GM23338 (cell line): ENCODE measurements at regions not wholly inside any gene's neighbourhood (a gene's known extent, or its start where the extent isn't known, plus 50 kb on each side); places are given as distances from the start of the nearest gene placed in this dataset.

ENCODE experiments used
- ATAC-seq: fragments of 200-7000 bp; cut with Tn5 transposase; 3 replicates; pipeline ENCODE4 v1.9.1; 2020
- DNase-seq: peaks from one replicate; pipeline ENCODE4 v3.0.0-alpha.2; 2015; ENCODE audit warnings: low spot score
- H2AFZ ChIP-seq: fragments of 200-600 bp; sonication (generic); 2 replicates; pipeline ENCODE4 v1.8.0; 2016; ENCODE audit warnings: antibody characterized with exemption, mild to moderate bottlenecking, moderate library complexity
- H3F3A ChIP-seq: fragments of 200-600 bp; sonication (generic); replicated peaks from 2 replicates; pipeline ENCODE4 v1.8.0; 2017; ENCODE audit warnings: antibody characterized with exemption, mixed run types, low read depth
- H3K27ac ChIP-seq: fragments of 200-600 bp; sonication (generic); 2 replicates; pipeline ENCODE4 v1.6.1; 2016; ENCODE audit warnings: low read depth
- H3K27me3 ChIP-seq: fragments of 200-600 bp; sonication (generic); 2 replicates; pipeline ENCODE4 v1.8.0; 2016; ENCODE audit warnings: mild to moderate bottlenecking, mixed run types, moderate library complexity; ENCODE audit not compliant: insufficient read depth
- H3K36me3 ChIP-seq: fragments of 200-600 bp; sonication (generic); 2 replicates; pipeline ENCODE4 v1.8.0; 2016; ENCODE audit warnings: mild to moderate bottlenecking; ENCODE audit not compliant: insufficient read depth
- H3K4me1 ChIP-seq: fragments of 200-600 bp; sonication (generic); 2 replicates; pipeline ENCODE4 v1.8.0; 2016; ENCODE audit warnings: mild to moderate bottlenecking, moderate library complexity; ENCODE audit not compliant: insufficient read depth
- H3K4me2 ChIP-seq: fragments of 200-600 bp; sonication (generic); 2 replicates; pipeline ENCODE4 v1.7.1; 2017; ENCODE audit warnings: mixed run types
- H3K4me3 ChIP-seq: fragments of 200-600 bp; sonication (generic); 2 replicates; pipeline ENCODE4 v1.6.1; 2016; ENCODE audit warnings: mixed run types
- H3K79me2 ChIP-seq: fragments of 200-600 bp; sonication (generic); replicated peaks from 2 replicates; pipeline ENCODE4 v1.8.0; 2017; ENCODE audit warnings: mild to moderate bottlenecking; ENCODE audit not compliant: insufficient read depth
- H3K9me2 ChIP-seq: fragments of 200-600 bp; sonication (generic); 2 replicates; pipeline ENCODE4 v1.8.0; 2017; ENCODE audit not compliant: insufficient read depth
- H4K20me1 ChIP-seq: fragments of 200-600 bp; sonication (generic); replicated peaks from 2 replicates; pipeline ENCODE4 v1.8.0; 2017; ENCODE audit warnings: mild to moderate bottlenecking; ENCODE audit not compliant: insufficient read depth
- H3K27ac Mint-ChIP-seq: 2 replicates; pipeline ENCODE4 v1.8.0; 2020; ENCODE audit warnings: inconsistent platforms, mild to moderate bottlenecking, moderate library complexity, mixed read lengths
- H3K27me3 Mint-ChIP-seq: 3 replicates; pipeline ENCODE4 v1.8.0; 2022; ENCODE audit warnings: low read depth, mild to moderate bottlenecking, moderate library complexity, mixed read lengths, inconsistent platforms; ENCODE audit not compliant: insufficient read depth, poor library complexity
- H3K36me3 Mint-ChIP-seq: 3 replicates; pipeline ENCODE4 v1.8.0; 2021; ENCODE audit warnings: low read depth, mild to moderate bottlenecking, inconsistent platforms, moderate library complexity, mixed read lengths
- H3K4me1 Mint-ChIP-seq: 3 replicates; pipeline ENCODE4 v1.8.0; 2020; ENCODE audit warnings: mild to moderate bottlenecking, inconsistent platforms, mixed read lengths
- H3K4me3 Mint-ChIP-seq: 3 replicates; pipeline ENCODE4 v1.8.0; 2021; ENCODE audit warnings: moderate library complexity, mild to moderate bottlenecking, inconsistent platforms, mixed read lengths
- H3K9me3 Mint-ChIP-seq: 3 replicates; pipeline ENCODE4 v1.8.0; 2020; ENCODE audit warnings: moderate library complexity, mild to moderate bottlenecking, inconsistent platforms, mixed read lengths
- CREB1 ChIP-seq: fragments of 250-450 bp; sonication (Bioruptor Pico); IDR thresholded peaks from 2 replicates; pipeline ENCODE4 v1.5.0; 2020; ENCODE audit warnings: low read depth, mild to moderate bottlenecking, moderate library complexity
- CTCF ChIP-seq, 2 experiments: fragments of 200-600 bp in 1 of 2; sonication (generic) in 1 of 2; conservative IDR thresholded peaks; 2 replicates each; pipeline versions ENCODE4 v1.5.1 to v1.6.1; 2016 to 2017; ENCODE audit warnings: antibody characterized with exemption in 2 of 2, low read depth in 2 of 2, mild to moderate bottlenecking in 2 of 2, moderate library complexity in 1 of 2
- EZH2 ChIP-seq: fragments of 200-600 bp; sonication (generic); IDR thresholded peaks from one replicate; pipeline ENCODE4 v1.8.0; 2017; ENCODE audit warnings: antibody characterized with exemption, mild to moderate bottlenecking, low read depth; ENCODE audit not compliant: unreplicated experiment
- EZH2phosphoT487 ChIP-seq: fragments of 200-600 bp; sonication (generic); IDR thresholded peaks from one replicate; pipeline ENCODE4 v1.8.1; 2018; ENCODE audit warnings: antibody characterized with exemption; ENCODE audit not compliant: unreplicated experiment
- JUNB ChIP-seq: IDR thresholded peaks from one replicate; pipeline ENCODE4 v1.6.1; 2016; ENCODE audit warnings: antibody characterized with exemption; ENCODE audit not compliant: unreplicated experiment
- NANOG ChIP-seq: IDR thresholded peaks from 2 replicates; pipeline ENCODE4 v1.6.1; 2016; ENCODE audit warnings: antibody characterized with exemption, borderline replicate concordance
- POLR2AphosphoS5 ChIP-seq: IDR thresholded peaks from 2 replicates; pipeline ENCODE4 v1.6.1; 2016; ENCODE audit warnings: antibody characterized with exemption, low read depth
- STAT1 ChIP-seq: IDR thresholded peaks from one replicate; pipeline ENCODE4 v1.6.1; 2016; ENCODE audit warnings: antibody characterized with exemption; ENCODE audit not compliant: unreplicated experiment
- ZNF331 ChIP-seq: fragments of 250-450 bp; sonication (Bioruptor Pico); IDR thresholded peaks from 2 replicates; pipeline ENCODE4 v1.5.0; 2020; ENCODE audit warnings: low read depth, mild to moderate bottlenecking, moderate library complexity
- TF ChIP-seq, protein P1 (sequence below): IDR thresholded peaks from one replicate; pipeline ENCODE4 v1.6.1; 2018; ENCODE audit warnings: antibody characterized with exemption; ENCODE audit not compliant: unreplicated experiment

DNA sequence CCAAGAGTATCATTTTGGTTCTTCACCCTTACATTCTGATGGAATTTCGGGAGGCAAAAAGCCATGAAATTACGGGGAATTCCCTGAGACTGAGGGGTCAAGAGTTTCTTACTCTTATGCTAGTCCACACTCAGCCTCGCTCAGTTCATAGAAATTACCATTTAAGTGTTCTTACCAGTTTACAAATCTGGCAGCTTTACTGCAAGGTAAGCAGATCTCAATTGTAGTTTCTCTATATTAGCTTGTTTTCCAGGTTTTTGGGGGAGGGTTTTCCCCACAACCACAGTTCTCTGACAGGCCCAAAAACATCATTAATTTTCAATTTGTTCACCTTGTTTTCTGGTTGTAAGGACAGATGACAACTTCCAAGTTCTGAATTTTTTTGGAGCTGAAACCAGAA, 1028.4 kb downstream of the FAM181B start (continued):
- TF ChIP-seq, protein P1, sequence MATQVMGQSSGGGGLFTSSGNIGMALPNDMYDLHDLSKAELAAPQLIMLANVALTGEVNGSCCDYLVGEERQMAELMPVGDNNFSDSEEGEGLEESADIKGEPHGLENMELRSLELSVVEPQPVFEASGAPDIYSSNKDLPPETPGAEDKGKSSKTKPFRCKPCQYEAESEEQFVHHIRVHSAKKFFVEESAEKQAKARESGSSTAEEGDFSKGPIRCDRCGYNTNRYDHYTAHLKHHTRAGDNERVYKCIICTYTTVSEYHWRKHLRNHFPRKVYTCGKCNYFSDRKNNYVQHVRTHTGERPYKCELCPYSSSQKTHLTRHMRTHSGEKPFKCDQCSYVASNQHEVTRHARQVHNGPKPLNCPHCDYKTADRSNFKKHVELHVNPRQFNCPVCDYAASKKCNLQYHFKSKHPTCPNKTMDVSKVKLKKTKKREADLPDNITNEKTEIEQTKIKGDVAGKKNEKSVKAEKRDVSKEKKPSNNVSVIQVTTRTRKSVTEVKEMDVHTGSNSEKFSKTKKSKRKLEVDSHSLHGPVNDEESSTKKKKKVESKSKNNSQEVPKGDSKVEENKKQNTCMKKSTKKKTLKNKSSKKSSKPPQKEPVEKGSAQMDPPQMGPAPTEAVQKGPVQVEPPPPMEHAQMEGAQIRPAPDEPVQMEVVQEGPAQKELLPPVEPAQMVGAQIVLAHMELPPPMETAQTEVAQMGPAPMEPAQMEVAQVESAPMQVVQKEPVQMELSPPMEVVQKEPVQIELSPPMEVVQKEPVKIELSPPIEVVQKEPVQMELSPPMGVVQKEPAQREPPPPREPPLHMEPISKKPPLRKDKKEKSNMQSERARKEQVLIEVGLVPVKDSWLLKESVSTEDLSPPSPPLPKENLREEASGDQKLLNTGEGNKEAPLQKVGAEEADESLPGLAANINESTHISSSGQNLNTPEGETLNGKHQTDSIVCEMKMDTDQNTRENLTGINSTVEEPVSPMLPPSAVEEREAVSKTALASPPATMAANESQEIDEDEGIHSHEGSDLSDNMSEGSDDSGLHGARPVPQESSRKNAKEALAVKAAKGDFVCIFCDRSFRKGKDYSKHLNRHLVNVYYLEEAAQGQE = no peak
- no peak for TF ChIP-seq EZH2phosphoT487

DNA sequence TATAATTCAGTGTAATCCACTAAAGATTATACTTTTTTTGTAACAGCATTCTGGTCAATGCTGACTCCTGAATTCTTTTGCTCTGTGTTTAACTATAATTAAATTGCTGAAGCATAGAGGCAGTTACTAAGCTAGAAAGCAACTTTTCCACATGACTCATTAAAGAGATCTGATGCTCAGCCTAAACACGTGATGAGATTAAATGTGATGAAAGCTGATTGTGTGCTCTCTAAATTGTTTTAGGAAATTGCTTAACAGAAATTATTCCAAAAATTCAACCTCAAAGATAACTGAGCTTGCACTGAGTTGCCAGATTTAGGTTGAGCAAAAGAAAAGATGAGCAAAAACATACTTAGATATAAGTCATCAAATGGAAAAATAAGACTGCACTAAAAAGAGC, 1033.6 kb downstream of the FAM181B start:
- no peaks in the 10 kb centered on the region for H3K9me2 ChIP-seq
- Mint-ChIP-seq H3K9me3 (peaks cover 9% of the 10 kb centered on the region; the same call in 2 of the 3 replicates), H3K27ac (no peak overlapping the region), H3K27me3 (no peaks in the 10 kb centered on the region), H3K4me1 (no peaks in the 10 kb centered on the region), H3K4me3 (no peak overlapping the region), H3K36me3 (peaks cover 3% of the 10 kb centered on the region; the same call in 1 of the 3 replicates)
- H3K4me3 ChIP-seq = no peak overlapping the region
- H3K79me2 ChIP-seq = no peaks in the 10 kb centered on the region
- H3K36me3 ChIP-seq = no peaks in the 10 kb centered on the region
- no peaks in the 10 kb centered on the region for H4K20me1 ChIP-seq
- no peaks in the 10 kb centered on the region for H3F3A ChIP-seq
- no peak overlapping the region for H3K4me2 ChIP-seq
- no peaks in the 10 kb centered on the region for H3K4me1 ChIP-seq
- DNase-seq (no peak), ATAC-seq (no peak)
- H3K27me3 ChIP-seq = no peaks in the 10 kb centered on the region
- H2AFZ ChIP-seq = no peak overlapping the region
- no peak overlapping the region for H3K27ac ChIP-seq
- no peak for TF ChIP-seq JUNB
- TF ChIP-seq, protein P1 = no peak
- TF ChIP-seq ZNF331 (CRISPR knock-in tag) = no peak
- TF ChIP-seq EZH2 = no peak
- no peak for TF ChIP-seq STAT1
- no peak for TF ChIP-seq POLR2AphosphoS5
- no peak for TF ChIP-seq CTCF (conservative IDR thresholded peaks at IDR 0.05; ENCODE audit: low read depth in 2 of 2)
- TF ChIP-seq EZH2phosphoT487 = no peak
- no peak for TF ChIP-seq CREB1 (CRISPR knock-in tag)
- TF ChIP-seq NANOG = no peak
